CD4-positive, CD25-positive, alpha-beta regulatory T cell (primary cell): ENCODE measurements at regions not wholly inside any gene's neighbourhood (a gene's known extent, or its start where the extent isn't known, plus 50 kb on each side); places are given as distances from the start of the nearest gene placed in this dataset.

Experiments used
- ATAC-seq, 2 donors: fragments of 150-1000 bp; cut with Tn5 transposase; one replicate each; pipeline ENCODE4 v1.10.0; 2021; ENCODE audit warnings: low read depth in 2 of 2, moderate number of reproducible peaks in 2 of 2, moderate library complexity in 1 of 2
- DNase-seq, 3 donors: peaks; one replicate each; pipeline versions ENCODE4 v3.0.0 to v3.0.0-alpha.2; 2012 to 2022; ENCODE audit warnings: mixed read lengths in 1 of 3
- H3K27ac ChIP-seq: one replicate; pipeline ENCODE4 v1.7.0; 2013; ENCODE audit warnings: mild to moderate bottlenecking, low read length; ENCODE audit not compliant: insufficient read depth, poor library complexity, severe bottlenecking
- H3K27me3 ChIP-seq: one replicate; pipeline ENCODE4 v1.7.0; 2013; ENCODE audit warnings: low read length; ENCODE audit not compliant: control insufficient read depth, insufficient read depth
- H3K36me3 ChIP-seq: one replicate; pipeline ENCODE4 v1.7.0; 2013; ENCODE audit warnings: mild to moderate bottlenecking, low read length, moderate library complexity; ENCODE audit not compliant: control insufficient read depth, insufficient read depth
- H3K4me1 ChIP-seq: 2 replicates; pipeline ENCODE4 v1.7.0; 2013; ENCODE audit warnings: mild to moderate bottlenecking, low read length; ENCODE audit not compliant: insufficient read depth, control insufficient read depth, poor library complexity, severe bottlenecking
- H3K4me3 ChIP-seq: one replicate; pipeline ENCODE4 v1.7.0; 2013; ENCODE audit warnings: low read depth, mild to moderate bottlenecking, low read length, moderate library complexity
- H3K9me3 ChIP-seq, 2 experiments: 1 replicate in 1 of 2; 2 replicates in 1 of 2; pipeline ENCODE4 v1.7.0; 2013; ENCODE audit warnings: low read length in 2 of 2, mild to moderate bottlenecking in 1 of 2, moderate library complexity in 1 of 2; ENCODE audit not compliant: control insufficient read depth in 2 of 2
- H3K27ac Mint-ChIP-seq, 3 donors: one replicate each; pipeline ENCODE4 v1.8.0; 2020 to 2022; ENCODE audit warnings: mild to moderate bottlenecking in 3 of 3, mixed read lengths in 3 of 3, moderate library complexity in 2 of 3
- H3K27me3 Mint-ChIP-seq: one replicate; pipeline ENCODE4 v1.8.0; 2022; ENCODE audit warnings: mild to moderate bottlenecking, mixed read lengths
- H3K36me3 Mint-ChIP-seq: one replicate; pipeline ENCODE4 v1.8.0; 2020; ENCODE audit warnings: mixed read lengths
- H3K4me1 Mint-ChIP-seq, 4 donors: one replicate each; pipeline ENCODE4 v1.8.0; 2020 to 2022; ENCODE audit warnings: mixed read lengths in 4 of 4, mild to moderate bottlenecking in 1 of 4
- H3K4me3 Mint-ChIP-seq, 4 donors: one replicate each; pipeline ENCODE4 v1.8.0; 2020 to 2022; ENCODE audit warnings: mild to moderate bottlenecking in 4 of 4, mixed read lengths in 4 of 4, moderate library complexity in 3 of 4
- H3K9me3 Mint-ChIP-seq, 7 donors: one replicate each; pipeline ENCODE4 v1.8.0; 2020 to 2022; ENCODE audit warnings: mixed read lengths in 7 of 7, mild to moderate bottlenecking in 3 of 7, moderate library complexity in 2 of 7

DNA sequence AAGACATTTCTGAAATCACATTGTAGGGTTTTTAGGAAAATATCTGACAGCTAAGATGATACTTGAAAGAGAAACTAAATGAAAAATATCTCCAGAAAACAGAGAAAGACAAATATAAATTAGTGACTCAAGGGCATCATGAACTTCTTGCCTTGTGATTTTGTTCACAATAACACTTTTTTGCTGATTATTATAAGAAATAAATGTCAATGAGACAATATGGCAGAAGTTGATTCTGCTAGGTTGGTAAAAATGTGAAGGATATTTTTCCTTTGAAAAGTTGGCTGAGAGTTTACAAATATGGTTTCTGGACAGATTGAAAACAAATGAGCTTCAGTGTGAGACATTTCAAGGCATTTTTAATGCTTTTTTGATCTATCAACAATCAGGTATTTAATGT lies 1631.2 kb upstream of the ACVR2A start:
- Mint-ChIP-seq H3K9me3 (peaks cover 0 to 23% (median 6%) of the 10 kb centered on the region in 7 donors), H3K4me1 (no peaks in the 10 kb centered on the region), H3K36me3 (no peaks in the 10 kb centered on the region), H3K27me3 (no peaks in the 10 kb centered on the region), H3K4me3 (no peak overlapping the region), H3K27ac (no peak overlapping the region)
- Histone ChIP-seq H3K27ac (no peak overlapping the region), H3K4me3 (no peak overlapping the region), H3K36me3 (no peaks in the 10 kb centered on the region), H3K27me3 (no peaks in the 10 kb centered on the region), H3K4me1 (no peaks in the 10 kb centered on the region), H3K9me3 (no peaks in the 10 kb centered on the region)
- ATAC-seq (no peak), DNase-seq (no peak)

GRCh38 chr2:146212602-146213001 lies 1632.2 kb upstream of the ACVR2A start:
- H3K36me3 Mint-ChIP-seq = no peaks in the 10 kb centered on the region
- ATAC-seq = no peak
- no peaks in the 10 kb centered on the region for H3K4me1 Mint-ChIP-seq
- no peaks in the 10 kb centered on the region for H3K9me3 ChIP-seq
- no peaks in the 10 kb centered on the region for H3K4me1 ChIP-seq
- H3K4me3 Mint-ChIP-seq = no peak overlapping the region
- no peak overlapping the region for H3K27ac ChIP-seq
- peaks cover 0 to 23% (median 6%) of the 10 kb centered on the region in 7 donors for H3K9me3 Mint-ChIP-seq
- H3K27me3 ChIP-seq = no peaks in the 10 kb centered on the region
- DNase-seq = no peak
- no peak overlapping the region for H3K27ac Mint-ChIP-seq
- no peaks in the 10 kb centered on the region for H3K27me3 Mint-ChIP-seq
- no peak overlapping the region for H3K4me3 ChIP-seq
- H3K36me3 ChIP-seq = no peaks in the 10 kb centered on the region

GRCh38 chr2:146209842-146210275 lies 1635.0 kb upstream of the ACVR2A start:
- no peaks in the 10 kb centered on the region for H3K36me3 ChIP-seq
- Mint-ChIP-seq H3K9me3 (peaks cover 0 to 17% (median 4%) of the 10 kb centered on the region in 7 donors), H3K27ac (no peak overlapping the region)

GRCh38 chr2:146207901-146208300 lies 1636.9 kb upstream of the ACVR2A start:
- Mint-ChIP-seq H3K36me3 (no peaks in the 10 kb centered on the region), H3K4me1 (no peaks in the 10 kb centered on the region), H3K4me3 (no peak overlapping the region), H3K9me3 (peaks cover 0 to 13% (median 4%) of the 10 kb centered on the region in 7 donors), H3K27me3 (no peaks in the 10 kb centered on the region), H3K27ac (no peak overlapping the region)
- Histone ChIP-seq H3K27me3 (no peaks in the 10 kb centered on the region), H3K4me1 (no peaks in the 10 kb centered on the region), H3K36me3 (no peaks in the 10 kb centered on the region), H3K9me3 (no peaks in the 10 kb centered on the region), H3K4me3 (no peak overlapping the region), H3K27ac (no peak overlapping the region)
- DNase-seq (no peak), ATAC-seq (no peak)

More at GRCh38 chr2:146209842-146210275, 1635.0 kb upstream of the ACVR2A start:
- no peaks in the 10 kb centered on the region for H3K4me1 Mint-ChIP-seq
- DNase-seq (no peak), ATAC-seq (no peak)
- H3K27me3 Mint-ChIP-seq = no peaks in the 10 kb centered on the region
- Histone ChIP-seq H3K4me1 (no peaks in the 10 kb centered on the region), H3K27me3 (no peaks in the 10 kb centered on the region), H3K9me3 (no peaks in the 10 kb centered on the region), H3K4me3 (no peak overlapping the region), H3K27ac (no peak overlapping the region)
- no peaks in the 10 kb centered on the region for H3K36me3 Mint-ChIP-seq
- H3K4me3 Mint-ChIP-seq = no peak overlapping the region

GRCh38 chr2:146207417-146207816 lies 1637.4 kb upstream of the ACVR2A start:
- Histone ChIP-seq H3K4me3 (no peak overlapping the region), H3K4me1 (no peaks in the 10 kb centered on the region), H3K9me3 (no peaks in the 10 kb centered on the region), H3K27ac (no peak overlapping the region), H3K27me3 (no peaks in the 10 kb centered on the region), H3K36me3 (no peaks in the 10 kb centered on the region)
- Mint-ChIP-seq H3K4me1 (no peaks in the 10 kb centered on the region), H3K4me3 (no peak overlapping the region), H3K9me3 (peaks cover 0 to 13% (median 4%) of the 10 kb centered on the region in 7 donors), H3K27ac (no peak overlapping the region), H3K27me3 (no peaks in the 10 kb centered on the region), H3K36me3 (no peaks in the 10 kb centered on the region)
- ATAC-seq = no peak
- DNase-seq = no peak

DNA sequence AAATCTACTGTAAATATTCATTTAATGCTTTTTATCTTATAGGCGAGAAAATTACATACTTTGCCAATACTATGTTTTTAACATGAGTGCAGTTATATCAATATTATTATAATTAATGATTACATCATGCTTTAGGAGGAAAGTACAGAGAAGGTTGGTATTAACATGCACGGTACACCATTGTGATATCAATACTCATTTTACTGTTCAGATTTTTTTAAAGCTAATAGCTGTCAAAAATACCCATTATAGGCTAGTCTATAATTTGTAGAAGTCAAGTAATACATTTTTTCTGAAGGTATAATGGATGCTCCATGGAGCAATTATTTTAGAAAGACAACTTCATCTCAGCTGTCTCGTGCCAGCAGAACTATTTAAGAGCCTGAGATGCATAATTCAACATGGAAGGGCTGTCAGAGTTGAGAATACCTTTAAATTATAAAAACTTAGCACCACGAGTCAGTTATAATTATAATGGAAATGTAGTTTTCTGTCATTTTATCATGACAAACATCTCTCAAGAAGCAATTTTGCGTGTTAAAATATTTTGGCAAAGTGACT lies 1641.7 kb upstream of the ACVR2A start:
- H3K4me3 Mint-ChIP-seq = no peak overlapping the region
- ATAC-seq = no peak
- no peaks in the 10 kb centered on the region for H3K36me3 Mint-ChIP-seq

GRCh38 chr2:146193619-146194018 lies 1651.2 kb upstream of the ACVR2A start:
- no peak for DNase-seq
- Mint-ChIP-seq H3K27ac (no peak overlapping the region), H3K9me3 (peaks cover 0 to 21% (median 5%) of the 10 kb centered on the region in 7 donors), H3K27me3 (no peaks in the 10 kb centered on the region), H3K4me1 (no peaks in the 10 kb centered on the region), H3K4me3 (no peak overlapping the region), H3K36me3 (no peaks in the 10 kb centered on the region)
- Histone ChIP-seq H3K9me3 (peaks cover 0 to 5% of the 10 kb centered on the region in 2 experiments), H3K27ac (no peak overlapping the region), H3K36me3 (no peaks in the 10 kb centered on the region), H3K27me3 (no peaks in the 10 kb centered on the region), H3K4me3 (no peak overlapping the region), H3K4me1 (no peaks in the 10 kb centered on the region)
- no peak for ATAC-seq

More for the DNA sequence above, 1641.7 kb upstream of the ACVR2A start:
- Histone ChIP-seq H3K36me3 (no peaks in the 10 kb centered on the region), H3K9me3 (no peaks in the 10 kb centered on the region), H3K4me3 (no peak overlapping the region), H3K27me3 (no peaks in the 10 kb centered on the region), H3K27ac (no peak overlapping the region), H3K4me1 (no peaks in the 10 kb centered on the region)
- H3K9me3 Mint-ChIP-seq = peaks cover 0 to 6% (median 2%) of the 10 kb centered on the region in 7 donors
- DNase-seq = no peak
- no peaks in the 10 kb centered on the region for H3K4me1 Mint-ChIP-seq
- no peak overlapping the region for H3K27ac Mint-ChIP-seq
- no peaks in the 10 kb centered on the region for H3K27me3 Mint-ChIP-seq

DNA sequence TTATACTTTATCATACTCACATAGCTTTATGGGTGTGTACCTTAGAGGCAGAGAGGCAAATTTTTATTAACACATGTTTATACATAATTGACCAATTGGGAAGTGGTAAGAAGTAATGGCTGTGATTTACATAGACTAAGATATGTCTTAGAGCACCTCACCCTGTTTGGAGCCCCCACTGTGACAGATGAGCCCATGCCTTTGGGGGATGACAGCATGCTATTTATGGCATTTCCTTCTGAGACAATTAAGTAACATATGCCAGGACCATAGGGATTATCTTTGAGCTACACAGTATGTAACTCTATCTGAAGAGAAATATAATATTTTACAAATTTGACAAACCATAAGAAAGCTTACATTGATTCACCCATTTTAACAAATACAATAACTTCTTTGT lies 1655.3 kb upstream of the ACVR2A start:
- no peak for DNase-seq

More for the DNA sequence above, 1655.3 kb upstream of the ACVR2A start:
- Histone ChIP-seq H3K36me3 (no peaks in the 10 kb centered on the region), H3K9me3 (peaks cover 0 to 5% of the 10 kb centered on the region in 2 experiments), H3K4me1 (no peaks in the 10 kb centered on the region), H3K4me3 (no peak overlapping the region), H3K27me3 (no peaks in the 10 kb centered on the region), H3K27ac (no peak overlapping the region)
- ATAC-seq = no peak
- H3K4me3 Mint-ChIP-seq = no peak overlapping the region
- no peak overlapping the region for H3K27ac Mint-ChIP-seq
- H3K4me1 Mint-ChIP-seq = no peaks in the 10 kb centered on the region
- peaks cover 0 to 17% (median 4%) of the 10 kb centered on the region in 7 donors for H3K9me3 Mint-ChIP-seq
- no peaks in the 10 kb centered on the region for H3K36me3 Mint-ChIP-seq
- H3K27me3 Mint-ChIP-seq = no peaks in the 10 kb centered on the region
